ENCODE measurements at regions not wholly inside any gene's neighbourhood (a gene's known extent, or its start where the extent isn't known, plus 50 kb on each side); places are given as distances from the start of the nearest gene placed in this dataset.

DNA sequence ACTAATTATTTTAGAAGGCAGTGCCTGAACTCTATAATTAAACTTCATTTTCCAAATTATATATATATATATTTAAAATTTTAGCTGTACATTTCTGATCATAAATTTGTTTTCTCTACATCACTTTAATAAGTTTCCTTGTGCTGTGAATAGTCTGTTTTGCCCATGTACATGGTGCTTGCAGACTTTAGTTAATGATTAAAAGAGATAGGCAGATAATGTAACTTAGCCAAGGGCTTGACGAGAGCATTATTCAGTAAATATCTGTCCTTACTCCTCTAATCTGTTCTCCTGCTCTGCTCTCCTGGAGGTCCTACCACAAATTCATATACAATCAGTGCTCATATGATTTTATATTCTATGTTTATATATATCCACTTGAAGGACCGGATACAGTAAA lies 595.2 kb upstream of the KIF2B start:
- no peak for DNase-seq
- H3K9me3 Mint-ChIP-seq = peaks cover 0 to 3% (median 0%) of the 10 kb centered on the region in 7 donors
- WGBS (ENCODE audit: insufficient coverage) = no CpG with 5 or more reads among the region's 2 CpGs

DNA sequence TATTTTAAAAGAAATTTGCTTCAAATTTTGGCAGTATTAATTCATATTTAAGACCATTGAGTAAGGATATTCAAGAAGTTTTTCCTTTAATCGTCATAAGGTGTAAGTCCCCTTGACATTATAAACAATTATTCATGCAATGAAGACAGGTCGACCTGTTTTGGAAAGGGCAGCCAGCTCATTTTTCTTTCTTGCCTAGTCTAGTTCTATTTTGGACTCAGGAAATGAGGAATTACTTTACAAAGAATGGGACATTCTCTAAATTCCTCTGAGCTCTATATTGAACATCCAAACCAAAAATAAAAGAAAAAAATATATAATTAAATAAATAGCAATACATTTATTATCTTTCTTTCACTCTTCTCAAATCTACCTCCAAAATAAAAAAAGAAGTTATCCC lies 595.6 kb upstream of the KIF2B start:
- no peaks in the 10 kb centered on the region for H3K4me1 ChIP-seq (ENCODE audit: control insufficient read depth in 1 of 2, insufficient read depth in 2 of 2, low read length in 2 of 2)
- H3K9ac ChIP-seq (ENCODE audit: insufficient read depth, low read length, poor library complexity, severe bottlenecking) = no peak overlapping the region
- no peak overlapping the region for H3K27ac ChIP-seq (ENCODE audit: low read depth in 1 of 2, low read length in 2 of 2)
- Mint-ChIP-seq H3K4me3 (no peak overlapping the region), H3K27me3 (ENCODE audit: low read depth in 3 of 3) (no peaks in the 10 kb centered on the region), H3K36me3 (no peaks in the 10 kb centered on the region), H3K4me1 (no peaks in the 10 kb centered on the region), H3K9me3 (peaks cover 0 to 4% (median 0%) of the 10 kb centered on the region in 7 donors), H3K27ac (no peak overlapping the region)
- no peaks in the 10 kb centered on the region for H3K36me3 ChIP-seq (replicated peaks in 1 of 2; ENCODE audit: control insufficient read depth in 1 of 2, insufficient read depth in 2 of 2, low read length in 2 of 2)
- H3K27me3 ChIP-seq (ENCODE audit: control insufficient read depth in 2 of 2, insufficient read depth in 2 of 2, low read length in 2 of 2) = no peaks in the 10 kb centered on the region
- no peak overlapping the region for H3K4me3 ChIP-seq (replicated peaks in 1 of 3; ENCODE audit: low read depth in 2 of 3, low read length in 3 of 3)
- intact Hi-C loops (cut with micrococcal nuclease) = no loop called here
- H3K9me3 ChIP-seq (replicated peaks in 1 of 2; ENCODE audit: control insufficient read depth in 1 of 2, insufficient read depth in 1 of 2, low read length in 2 of 2) = no peaks in the 10 kb centered on the region
- no peak for DNase-seq
- H3K79me2 ChIP-seq (ENCODE audit: insufficient read depth, low read length) = no peaks in the 10 kb centered on the region
- TF ChIP-seq, protein P1, sequence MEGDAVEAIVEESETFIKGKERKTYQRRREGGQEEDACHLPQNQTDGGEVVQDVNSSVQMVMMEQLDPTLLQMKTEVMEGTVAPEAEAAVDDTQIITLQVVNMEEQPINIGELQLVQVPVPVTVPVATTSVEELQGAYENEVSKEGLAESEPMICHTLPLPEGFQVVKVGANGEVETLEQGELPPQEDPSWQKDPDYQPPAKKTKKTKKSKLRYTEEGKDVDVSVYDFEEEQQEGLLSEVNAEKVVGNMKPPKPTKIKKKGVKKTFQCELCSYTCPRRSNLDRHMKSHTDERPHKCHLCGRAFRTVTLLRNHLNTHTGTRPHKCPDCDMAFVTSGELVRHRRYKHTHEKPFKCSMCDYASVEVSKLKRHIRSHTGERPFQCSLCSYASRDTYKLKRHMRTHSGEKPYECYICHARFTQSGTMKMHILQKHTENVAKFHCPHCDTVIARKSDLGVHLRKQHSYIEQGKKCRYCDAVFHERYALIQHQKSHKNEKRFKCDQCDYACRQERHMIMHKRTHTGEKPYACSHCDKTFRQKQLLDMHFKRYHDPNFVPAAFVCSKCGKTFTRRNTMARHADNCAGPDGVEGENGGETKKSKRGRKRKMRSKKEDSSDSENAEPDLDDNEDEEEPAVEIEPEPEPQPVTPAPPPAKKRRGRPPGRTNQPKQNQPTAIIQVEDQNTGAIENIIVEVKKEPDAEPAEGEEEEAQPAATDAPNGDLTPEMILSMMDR (IDR thresholded peaks at IDR 0.05) = no peak
- WGBS (ENCODE audit: insufficient coverage) = no CpG with 5 or more reads among the region's 2 CpGs
- H2AFZ ChIP-seq (ENCODE audit: insufficient read depth, low read depth, low read length, poor library complexity, severe bottlenecking) = no peak overlapping the region
- no peak overlapping the region for H3K4me2 ChIP-seq (replicated peaks; ENCODE audit: extremely low read depth, low read length, poor library complexity, severe bottlenecking)
- H4K20me1 ChIP-seq (ENCODE audit: insufficient read depth, low read length) = no peaks in the 10 kb centered on the region

More for the DNA sequence above, 595.2 kb upstream of the KIF2B start:
- Histone ChIP-seq H3K4me3 (replicated peaks in 1 of 3; ENCODE audit: low read depth in 2 of 3, low read length in 3 of 3) (no peak overlapping the region), H3K4me2 (replicated peaks; ENCODE audit: extremely low read depth, low read length, poor library complexity, severe bottlenecking) (no peak overlapping the region), H3K27me3 (ENCODE audit: control insufficient read depth in 2 of 2, insufficient read depth in 2 of 2, low read length in 2 of 2) (no peaks in the 10 kb centered on the region), H3K79me2 (ENCODE audit: insufficient read depth, low read length) (no peaks in the 10 kb centered on the region), H4K20me1 (ENCODE audit: insufficient read depth, low read length) (no peaks in the 10 kb centered on the region), H3K9me3 (replicated peaks in 1 of 2; ENCODE audit: control insufficient read depth in 1 of 2, insufficient read depth in 1 of 2, low read length in 2 of 2) (peaks cover 0 to 3% of the 10 kb centered on the region in 2 donors), H3K9ac (ENCODE audit: insufficient read depth, low read length, poor library complexity, severe bottlenecking) (no peak overlapping the region), H3K36me3 (replicated peaks in 1 of 2; ENCODE audit: control insufficient read depth in 1 of 2, insufficient read depth in 2 of 2, low read length in 2 of 2) (no peaks in the 10 kb centered on the region), H3K27ac (ENCODE audit: low read depth in 1 of 2, low read length in 2 of 2) (no peak overlapping the region), H2AFZ (ENCODE audit: insufficient read depth, low read depth, low read length, poor library complexity, severe bottlenecking) (no peak overlapping the region), H3K4me1 (ENCODE audit: control insufficient read depth in 1 of 2, insufficient read depth in 2 of 2, low read length in 2 of 2) (no peaks in the 10 kb centered on the region)
- no peak overlapping the region for H3K4me3 Mint-ChIP-seq
- no peaks in the 10 kb centered on the region for H3K36me3 Mint-ChIP-seq
- H3K27me3 Mint-ChIP-seq (ENCODE audit: low read depth in 3 of 3) = no peaks in the 10 kb centered on the region
- TF ChIP-seq, protein P1 (IDR thresholded peaks at IDR 0.05) = no peak
- H3K4me1 Mint-ChIP-seq = no peaks in the 10 kb centered on the region
- intact Hi-C loops (cut with micrococcal nuclease) = no loop called here
- H3K27ac Mint-ChIP-seq = no peak overlapping the region
